HUES6 (cell line): ENCODE measurements at regions not wholly inside any gene's neighbourhood (a gene's known extent, or its start where the extent isn't known, plus 50 kb on each side); places are given as distances from the start of the nearest gene placed in this dataset.

Source experiments
- H3K27ac ChIP-seq: 2 replicates; pipeline ENCODE4 v1.7.0; 2013; ENCODE audit warnings: low read depth, mild to moderate bottlenecking, low read length, inconsistent platforms
- H3K27me3 ChIP-seq: 2 replicates; pipeline ENCODE4 v1.6.1; 2013; ENCODE audit warnings: low read length; ENCODE audit not compliant: control insufficient read depth, insufficient read depth
- H3K36me3 ChIP-seq: 2 replicates; pipeline ENCODE4 v1.6.1; 2013; ENCODE audit warnings: low read length; ENCODE audit not compliant: control insufficient read depth, insufficient read depth
- H3K4me1 ChIP-seq: 2 replicates; pipeline ENCODE4 v1.6.1; 2013; ENCODE audit warnings: low read length; ENCODE audit not compliant: control insufficient read depth, insufficient read depth
- H3K4me3 ChIP-seq: 2 replicates; pipeline ENCODE4 v1.5.1; 2013; ENCODE audit warnings: low read depth, low read length
- H3K9ac ChIP-seq: one replicate; pipeline ENCODE4 v1.6.1; 2013; ENCODE audit warnings: mild to moderate bottlenecking, low read length
- H3K9me3 ChIP-seq: 2 replicates; pipeline ENCODE4 v1.6.1; 2013; ENCODE audit warnings: low read depth, low read length; ENCODE audit not compliant: control insufficient read depth, insufficient read depth

- Histone ChIP-seq H3K36me3 (no peaks in the 10 kb centered on the region), H3K27ac (no peak overlapping the region), H3K27me3 (no peaks in the 10 kb centered on the region), H3K9me3 (no peaks in the 10 kb centered on the region), H3K4me3 (no peak overlapping the region), H3K4me1 (no peaks in the 10 kb centered on the region), H3K9ac (no peak overlapping the region)
Measured at GRCh38 chr10:80938903-80939302, 401.2 kb downstream of the SH2D4B start.

- no peak overlapping the region for H3K4me3 ChIP-seq
- H3K27ac ChIP-seq = no peak overlapping the region
- H3K27me3 ChIP-seq = no peaks in the 10 kb centered on the region
- peaks cover 14% of the 10 kb centered on the region; the same call in 1 of the 2 replicates for H3K4me1 ChIP-seq
- H3K36me3 ChIP-seq = no peaks in the 10 kb centered on the region
- H3K9me3 ChIP-seq = peaks cover 4% of the 10 kb centered on the region; the same call in 1 of the 2 replicates
- no peak overlapping the region for H3K9ac ChIP-seq
Measured at GRCh38 chr10:80945264-80945880, 407.7 kb downstream of the SH2D4B start.

GRCh38 chr10:80946073-80946472 lies 408.4 kb downstream of the SH2D4B start:
- Histone ChIP-seq H3K4me1 (peaks cover 14% of the 10 kb centered on the region; the same call in 1 of the 2 replicates), H3K9ac (no peak overlapping the region), H3K27ac (no peak overlapping the region), H3K36me3 (no peaks in the 10 kb centered on the region), H3K9me3 (peaks cover 8% of the 10 kb centered on the region; the same call in 1 of the 2 replicates), H3K27me3 (no peaks in the 10 kb centered on the region), H3K4me3 (no peak overlapping the region)

GRCh38 chr10:80946957-80947726 lies 409.4 kb downstream of the SH2D4B start:
- H3K4me1 ChIP-seq = peaks cover 14% of the 10 kb centered on the region; the same call in 1 of the 2 replicates
- H3K27me3 ChIP-seq = no peaks in the 10 kb centered on the region
- H3K4me3 ChIP-seq = no peak overlapping the region
- no peaks in the 10 kb centered on the region for H3K36me3 ChIP-seq
- H3K9me3 ChIP-seq = peaks cover 13% of the 10 kb centered on the region
- no peak overlapping the region for H3K27ac ChIP-seq
- no peak overlapping the region for H3K9ac ChIP-seq

GRCh38 chr10:80949785-80950184 lies 412.1 kb downstream of the SH2D4B start:
- H3K36me3 ChIP-seq = no peaks in the 10 kb centered on the region

GRCh38 chr10:80952436-80952835 lies 414.7 kb downstream of the SH2D4B start:
- no peak overlapping the region for H3K4me3 ChIP-seq
- H3K27ac ChIP-seq = no peak overlapping the region
- H3K36me3 ChIP-seq = no peaks in the 10 kb centered on the region
- H3K9ac ChIP-seq = no peak overlapping the region
- H3K27me3 ChIP-seq = no peaks in the 10 kb centered on the region
- H3K4me1 ChIP-seq = peaks cover 9% of the 10 kb centered on the region; the same call in 1 of the 2 replicates
- H3K9me3 ChIP-seq = peaks cover 15% of the 10 kb centered on the region

More at GRCh38 chr10:80949785-80950184, 412.1 kb downstream of the SH2D4B start:
- peaks cover 13% of the 10 kb centered on the region; the same call in 1 of the 2 replicates for H3K4me1 ChIP-seq
- H3K9ac ChIP-seq = no peak overlapping the region
- H3K9me3 ChIP-seq = peaks cover 15% of the 10 kb centered on the region
- H3K4me3 ChIP-seq = no peak overlapping the region
- H3K27ac ChIP-seq = no peak overlapping the region
- no peaks in the 10 kb centered on the region for H3K27me3 ChIP-seq

- H3K9me3 ChIP-seq = peaks cover 2% of the 10 kb centered on the region; the same call in 1 of the 2 replicates
- no peaks in the 10 kb centered on the region for H3K36me3 ChIP-seq
- no peaks in the 10 kb centered on the region for H3K4me1 ChIP-seq
- H3K27me3 ChIP-seq = no peaks in the 10 kb centered on the region
- no peak overlapping the region for H3K9ac ChIP-seq
- H3K27ac ChIP-seq = no peak overlapping the region
- no peak overlapping the region for H3K4me3 ChIP-seq
Measured at GRCh38 chr10:80957161-80957560, 419.5 kb downstream of the SH2D4B start.

- H3K4me3 ChIP-seq = no peak overlapping the region
- no peak overlapping the region for H3K27ac ChIP-seq
- H3K27me3 ChIP-seq = no peaks in the 10 kb centered on the region
- H3K9me3 ChIP-seq = no peaks in the 10 kb centered on the region
- H3K36me3 ChIP-seq = no peaks in the 10 kb centered on the region
- H3K4me1 ChIP-seq = peaks cover 6% of the 10 kb centered on the region
- H3K9ac ChIP-seq = no peak overlapping the region
Measured at GRCh38 chr10:80964179-80964578, 426.5 kb downstream of the SH2D4B start.

- peaks cover 6% of the 10 kb centered on the region for H3K4me1 ChIP-seq
- no peak overlapping the region for H3K9ac ChIP-seq
- no peaks in the 10 kb centered on the region for H3K36me3 ChIP-seq
- no peaks in the 10 kb centered on the region for H3K27me3 ChIP-seq
- no peak overlapping the region for H3K27ac ChIP-seq
- no peaks in the 10 kb centered on the region for H3K9me3 ChIP-seq
- H3K4me3 ChIP-seq = no peak overlapping the region
Measured at GRCh38 chr10:80964955-80965614, 427.4 kb downstream of the SH2D4B start.

GRCh38 chr10:80966326-80966986 lies 428.8 kb downstream of the SH2D4B start:
- H3K36me3 ChIP-seq = no peaks in the 10 kb centered on the region
- no peak overlapping the region for H3K4me3 ChIP-seq
- no peak overlapping the region for H3K27ac ChIP-seq
- H3K4me1 ChIP-seq = peaks cover 6% of the 10 kb centered on the region
- no peaks in the 10 kb centered on the region for H3K9me3 ChIP-seq
- no peaks in the 10 kb centered on the region for H3K27me3 ChIP-seq
- H3K9ac ChIP-seq = no peak overlapping the region
